GM19238 (cell line): ENCODE measurements at regions not wholly inside any gene's neighbourhood (a gene's known extent, or its start where the extent isn't known, plus 50 kb on each side); places are given as distances from the start of the nearest gene placed in this dataset.
"Not testable (repeated sequence)": the region's sequence is repeated elsewhere in the genome, so short reads cannot be mapped to it uniquely, and the experiment has no call there.

Experiments used
- DNase-seq: peaks from one replicate; pipeline ENCODE4 v3.0.0; 2011; ENCODE audit warnings: low spot score; ENCODE audit not compliant: insufficient read length

DNA sequence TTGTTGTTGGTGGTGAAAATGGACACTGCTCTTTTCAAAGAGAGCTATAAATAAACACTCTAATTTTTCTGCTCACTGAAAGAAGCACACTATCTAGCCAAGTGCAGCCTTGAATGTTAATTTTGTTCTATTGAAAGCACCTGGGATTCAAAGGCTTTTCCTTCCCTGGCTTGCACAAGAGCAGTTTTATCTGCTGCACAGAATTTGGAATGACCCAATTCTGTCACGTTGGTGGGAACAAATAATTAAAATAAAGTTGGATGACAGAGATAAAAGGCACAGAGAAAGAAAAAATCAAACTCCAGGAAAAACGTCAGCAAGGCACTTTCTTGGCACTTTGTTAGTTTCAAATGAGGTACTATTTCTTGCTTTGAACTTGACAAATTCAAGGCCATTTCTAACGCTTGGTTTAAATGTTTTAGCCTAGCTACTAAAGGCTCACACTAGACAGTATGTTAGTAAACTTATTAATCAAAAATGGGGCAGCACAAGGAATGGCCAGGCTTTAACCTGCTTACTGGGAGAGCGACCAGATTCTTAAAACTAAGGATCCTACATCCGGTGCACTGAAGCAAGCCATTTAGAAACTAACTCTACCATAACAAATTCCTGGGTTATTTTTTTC, 145.5 kb upstream of the ARG1 start:
- no peak for DNase-seq

DNA sequence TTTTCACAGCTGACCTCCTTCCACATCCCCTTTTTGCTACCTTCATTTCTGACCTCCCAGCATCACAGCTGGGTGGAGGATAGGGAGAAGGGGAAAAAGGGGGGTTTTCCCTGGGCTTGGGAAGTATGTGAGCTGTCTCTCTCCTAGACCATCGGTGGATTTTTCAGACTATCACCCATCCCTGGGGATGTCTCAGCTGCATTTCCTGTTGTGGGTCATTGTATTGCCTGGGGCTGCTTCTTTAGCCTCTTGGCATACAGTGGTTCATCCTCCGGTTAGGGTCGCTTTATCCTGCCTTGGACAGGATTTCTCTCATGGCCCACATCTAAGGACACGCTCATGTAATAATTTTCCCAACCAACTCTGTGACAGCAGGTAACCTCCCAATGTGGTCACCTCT, 142.5 kb upstream of the ARG1 start:
- DNase-seq: no peak

GRCh38 chr6:131431718-131432117, 141.3 kb upstream of the ARG1 start:
- DNase-seq: no peak

DNA sequence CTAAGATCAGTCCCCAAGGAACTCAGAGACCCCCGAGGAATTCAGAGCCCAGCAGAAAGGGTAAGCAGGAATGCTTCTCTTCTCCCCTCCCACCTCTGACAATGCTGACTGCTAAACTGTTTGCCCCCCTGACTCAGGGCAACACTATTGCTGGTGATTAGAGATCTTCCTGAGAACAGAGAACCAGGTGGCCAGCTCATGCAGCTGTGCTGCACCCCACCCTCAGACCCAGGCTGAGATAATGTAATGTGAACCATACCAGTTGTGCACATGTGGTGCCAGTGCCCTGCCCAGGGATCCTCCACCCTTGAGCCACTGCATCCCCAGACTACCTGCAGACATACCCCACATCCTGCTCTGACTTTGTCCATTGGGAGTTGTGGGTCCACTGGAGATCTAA, 139.1 kb upstream of the ARG1 start:
- no peak for DNase-seq

DNA sequence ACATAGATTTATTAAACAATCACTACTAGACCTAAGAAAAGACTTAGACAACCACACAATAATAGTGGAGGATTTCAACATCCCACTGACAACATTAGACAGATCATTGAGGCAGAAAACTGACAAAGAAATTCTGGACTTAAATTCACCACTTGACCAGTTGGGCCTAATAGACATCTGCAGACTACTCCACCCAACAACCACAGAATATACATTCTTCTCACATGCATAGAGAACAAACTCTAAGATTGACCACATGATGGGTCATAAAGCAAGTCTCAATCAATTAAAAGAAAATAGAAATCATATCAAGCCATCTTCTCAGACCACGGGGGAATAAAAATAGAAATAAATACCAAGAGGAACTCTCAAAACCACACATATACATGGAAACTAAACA, 136.7 kb upstream of the ARG1 start:
- no peak for DNase-seq

DNA sequence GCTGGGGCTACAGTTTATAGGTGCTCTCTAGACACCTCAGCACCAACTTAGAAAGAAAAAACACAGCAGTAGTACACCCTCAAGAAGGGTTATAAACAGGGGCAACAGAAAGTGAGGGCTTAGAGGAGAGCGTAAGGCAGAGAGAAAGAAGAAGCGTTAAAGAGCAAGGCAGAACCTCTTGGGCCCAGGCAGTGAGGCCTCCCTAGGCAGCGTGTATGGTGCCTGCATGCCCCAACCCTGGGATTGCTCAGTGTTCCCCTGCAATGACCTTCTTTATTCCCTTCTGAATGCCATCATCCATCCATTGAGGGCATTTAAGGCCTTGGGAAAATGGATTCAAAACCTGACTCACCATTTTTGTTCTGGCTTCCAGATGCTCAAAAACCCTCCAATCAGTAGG, 130.0 kb upstream of the ARG1 start:
- DNase-seq: no peak

DNA sequence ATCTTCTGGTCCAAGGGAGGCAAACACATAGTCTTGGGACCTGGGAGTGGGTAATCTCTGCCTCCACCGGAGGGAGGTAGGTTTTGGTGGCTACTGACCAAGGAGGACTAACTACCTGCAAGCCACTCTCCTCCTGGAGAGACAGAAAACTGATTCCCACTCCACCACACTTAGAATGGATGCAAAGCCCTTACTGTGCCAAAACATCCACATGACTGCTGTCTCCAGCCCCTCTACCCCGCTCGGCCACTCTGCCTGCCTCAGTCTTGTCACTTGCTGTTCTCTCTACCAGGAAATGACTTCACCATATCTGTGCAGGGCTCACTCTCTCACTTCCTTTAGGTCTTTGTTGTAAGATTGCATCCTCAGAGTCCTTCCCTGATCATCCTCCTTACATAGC, 129.5 kb upstream of the ARG1 start:
- no peak for DNase-seq

DNA sequence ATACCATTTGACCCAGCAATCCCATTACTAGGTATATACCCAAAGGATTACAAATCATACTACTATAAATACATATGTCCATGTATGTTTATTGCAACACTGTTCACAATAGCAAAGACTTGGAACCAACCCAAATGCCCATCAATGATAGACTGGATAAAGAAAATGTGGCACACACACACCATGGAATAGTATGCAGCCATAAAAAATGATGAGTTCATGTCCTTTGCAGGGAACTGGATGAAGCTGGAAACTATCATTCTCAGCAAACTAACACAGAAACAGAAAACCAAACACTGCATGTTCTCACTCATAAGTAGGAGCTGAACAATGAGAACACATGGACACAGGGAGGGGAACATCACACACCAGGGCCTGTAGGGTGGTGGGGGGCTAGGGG, 127.7 kb upstream of the ARG1 start:
- not testable (repeated sequence) for DNase-seq

DNA sequence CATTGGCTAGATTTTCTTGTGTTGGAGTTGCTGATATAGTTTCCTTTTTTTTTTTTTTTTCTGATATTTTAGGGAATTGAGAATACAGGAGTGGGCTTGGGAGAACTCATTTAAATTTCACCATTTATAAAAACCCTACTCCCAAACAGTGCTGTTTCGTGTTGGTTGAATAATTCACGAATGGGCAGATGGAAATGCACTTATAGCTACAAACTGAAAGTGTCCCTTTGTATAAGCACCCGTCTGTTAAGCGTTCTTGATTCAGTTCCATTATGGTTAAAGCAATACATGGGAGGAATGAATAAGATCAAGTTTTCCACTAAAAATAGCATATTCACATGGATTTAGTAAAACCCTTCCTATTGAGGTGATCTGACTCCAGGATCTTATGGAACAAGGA, 122.2 kb upstream of the ARG1 start:
- no peak for DNase-seq

GRCh38 chr6:131451321-131452144, 121.5 kb upstream of the ARG1 start:
- DNase-seq: no peak

DNA sequence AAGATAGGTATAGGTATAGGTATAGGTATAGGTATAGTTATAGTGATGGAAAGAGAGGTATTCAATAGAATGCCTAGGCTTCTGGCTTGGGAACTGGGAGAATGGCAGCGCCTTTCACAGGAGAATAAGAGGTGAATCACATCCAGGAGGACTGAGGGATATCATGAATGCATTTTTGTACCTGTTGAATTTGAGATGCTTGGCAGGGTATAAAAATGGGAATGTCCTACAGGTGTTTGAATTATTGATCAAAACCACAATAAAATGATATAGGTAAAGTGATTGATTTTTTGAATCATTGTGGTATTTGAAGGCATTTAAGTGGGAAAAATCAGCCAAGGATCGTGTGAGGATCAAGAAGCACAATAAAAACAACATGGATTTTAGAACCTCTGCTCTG, 119.2 kb upstream of the ARG1 start:
- no peak for DNase-seq

GRCh38 chr6:131456565-131456964, 116.5 kb upstream of the ARG1 start:
- no peak for DNase-seq

DNA sequence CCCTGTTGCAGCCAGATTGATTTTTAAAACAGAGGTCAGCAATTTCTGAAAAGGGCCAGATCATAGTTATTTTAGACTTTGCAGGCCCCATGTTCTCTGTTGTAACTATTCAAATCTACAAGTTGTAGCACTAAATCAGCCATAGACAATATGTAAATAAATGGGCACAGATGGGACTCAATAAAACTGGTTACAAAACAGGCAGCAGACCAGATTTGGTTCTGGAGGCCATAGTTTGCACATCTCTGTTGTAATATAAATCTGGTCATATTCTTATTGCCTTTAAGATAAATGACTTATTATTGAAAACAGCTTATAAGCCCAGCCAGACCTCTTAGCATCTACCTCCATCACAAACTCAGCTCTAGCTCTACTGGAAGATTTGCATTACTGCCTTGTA, 114.0 kb upstream of the ARG1 start:
- no peak for DNase-seq

GRCh38 chr6:131460614-131461000, 112.4 kb upstream of the ARG1 start:
- no peak for DNase-seq

DNA sequence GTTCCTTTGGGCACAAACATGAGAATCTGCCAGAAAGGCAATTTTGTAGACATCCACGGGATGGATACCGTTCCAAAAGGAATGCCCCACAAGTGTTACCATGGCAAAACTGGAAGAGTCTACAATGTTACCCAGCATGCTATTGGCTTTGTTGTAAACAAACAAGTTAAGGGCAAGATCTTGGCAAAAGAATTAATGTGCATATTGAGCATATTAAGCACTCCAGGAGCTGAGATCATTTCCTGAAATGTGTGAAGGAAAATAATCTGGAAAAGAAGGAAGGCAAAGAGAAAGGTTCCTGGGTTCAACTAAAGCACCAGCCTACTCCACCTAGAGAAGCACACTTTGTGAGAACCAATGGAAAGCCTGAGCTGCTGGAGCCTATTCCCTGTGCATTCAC, 103.9 kb upstream of the ARG1 start:
- no peak for DNase-seq

- DNase-seq: no peak
Observed at GRCh38 chr6:131470534-131470933, 102.5 kb upstream of the ARG1 start.

GRCh38 chr6:131471331-131471730, 101.7 kb upstream of the ARG1 start:
- DNase-seq: no peak

- DNase-seq: not testable (repeated sequence)
Observed at GRCh38 chr6:131473303-131473702, 99.7 kb upstream of the ARG1 start.

DNA sequence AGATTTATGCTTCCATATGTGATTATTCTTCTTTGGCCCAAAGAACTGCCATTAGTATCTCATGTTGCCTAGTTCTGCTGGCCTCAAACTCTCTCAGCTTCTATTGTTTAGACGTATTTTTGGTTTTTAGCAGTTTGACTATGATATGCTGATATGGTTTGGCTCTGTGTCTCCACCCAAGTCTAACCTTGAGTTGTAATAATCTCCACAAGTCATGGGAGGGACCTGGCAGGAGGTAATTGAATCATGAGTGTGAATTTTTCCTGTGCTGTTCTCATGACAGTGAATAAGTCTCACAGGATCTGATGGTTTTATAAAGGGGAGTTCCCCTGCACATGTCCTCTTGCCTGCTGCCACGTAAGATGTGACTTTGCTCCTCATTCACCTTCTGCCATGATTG, 96.7 kb upstream of the ARG1 start:
- no peak for DNase-seq

DNA sequence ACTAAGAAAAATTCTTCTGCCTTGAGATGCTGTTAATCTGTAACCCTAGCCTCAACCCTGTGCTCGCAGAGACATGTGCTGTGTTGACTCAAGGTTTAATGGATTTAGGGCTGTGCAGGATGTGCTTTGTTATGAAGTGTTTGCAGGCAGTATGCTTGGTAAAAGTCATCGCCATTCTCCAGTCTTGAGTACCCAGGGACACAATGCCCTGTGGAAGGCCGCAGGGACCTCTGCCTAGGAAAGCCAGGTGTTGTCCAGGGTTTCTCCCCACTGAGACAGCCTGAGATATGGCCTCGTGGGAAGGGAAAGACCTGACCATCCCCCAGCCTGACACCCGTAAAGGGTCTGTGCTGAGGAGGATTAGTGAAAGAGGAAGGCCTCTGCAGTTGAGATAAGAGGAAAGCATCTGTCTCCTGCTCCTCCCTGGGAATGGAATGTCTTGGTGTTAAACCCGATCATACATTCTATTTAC, 94.2 kb upstream of the ARG1 start:
- not testable (repeated sequence) for DNase-seq

GRCh38 chr6:131486608-131487007, 86.4 kb upstream of the ARG1 start:
- no peak for DNase-seq

DNA sequence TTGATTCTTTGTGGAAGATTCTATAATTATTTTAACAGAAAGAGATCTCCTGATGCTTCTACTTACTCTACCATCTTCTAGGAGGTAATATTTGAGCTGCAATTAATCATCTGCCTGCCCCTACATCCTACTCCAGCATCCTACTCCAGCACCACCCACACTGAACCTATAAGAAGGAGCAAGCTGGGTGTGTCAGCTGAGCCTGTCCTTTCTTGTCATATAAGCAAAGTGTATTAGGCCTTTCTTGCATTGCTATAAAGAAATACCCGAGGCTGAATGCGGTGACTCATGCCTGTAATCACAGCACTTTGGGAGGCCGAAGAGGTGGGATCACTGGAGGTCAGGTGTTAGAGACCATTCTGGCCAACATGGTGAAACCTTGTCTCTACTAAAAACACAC, 84.2 kb upstream of the ARG1 start:
- DNase-seq: no peak

DNA sequence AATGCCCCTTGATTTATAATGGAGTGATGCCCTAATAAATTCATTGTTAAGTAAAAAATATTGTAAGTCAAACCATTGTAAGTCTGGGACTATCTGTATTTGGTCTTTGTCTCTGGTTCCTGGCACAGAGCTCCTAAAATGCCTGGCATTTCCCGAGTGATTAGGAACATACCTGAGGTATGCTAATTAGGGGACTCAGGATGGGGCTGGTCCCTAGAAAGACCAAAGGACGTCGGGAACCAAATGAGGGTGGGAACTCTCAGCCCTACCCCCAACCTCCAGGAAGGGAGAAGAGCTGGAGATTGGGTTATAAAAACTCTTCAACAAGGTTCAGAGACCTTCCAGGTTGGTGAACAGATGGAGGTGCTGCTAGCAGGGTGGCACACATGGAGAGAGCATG, 82.6 kb upstream of the ARG1 start:
- DNase-seq: no peak
